H9 (cell line): ENCODE measurements at regions not wholly inside any gene's neighbourhood (a gene's known extent, or its start where the extent isn't known, plus 50 kb on each side); places are given as distances from the start of the nearest gene placed in this dataset.

ENCODE experiments used
- DNase-seq: peaks from one replicate; pipeline ENCODE4 v3.0.0-alpha.2; 2017
- H2AFZ ChIP-seq: one replicate; pipeline ENCODE4 v1.6.1; 2013; ENCODE audit warnings: mild to moderate bottlenecking, low read length, control low read depth, moderate library complexity
- H2AK5ac ChIP-seq: 2 replicates; pipeline ENCODE4 v1.6.1; 2013; ENCODE audit warnings: low read length, control low read depth, mixed read lengths; ENCODE audit not compliant: insufficient read length
- H2BK120ac ChIP-seq: one replicate; pipeline ENCODE4 v1.6.1; 2013; ENCODE audit warnings: low read depth, mild to moderate bottlenecking, low read length, control low read depth, inconsistent platforms; ENCODE audit not compliant: poor library complexity, severe bottlenecking
- H2BK12ac ChIP-seq: 2 replicates; pipeline ENCODE4 v1.6.1; 2013; ENCODE audit warnings: low read length, control low read depth, mixed read lengths, low read depth; ENCODE audit not compliant: insufficient read length
- H2BK15ac ChIP-seq: 2 replicates; pipeline ENCODE4 v1.6.1; 2013; ENCODE audit warnings: low read depth, low read length, control low read depth
- H2BK20ac ChIP-seq: one replicate; pipeline ENCODE4 v1.6.1; 2013; ENCODE audit warnings: low read depth, mild to moderate bottlenecking, low read length, control low read depth, inconsistent platforms; ENCODE audit not compliant: poor library complexity, severe bottlenecking
- H2BK5ac ChIP-seq: 2 replicates; pipeline ENCODE4 v1.6.1; 2013; ENCODE audit warnings: low read length, control low read depth, mixed read lengths; ENCODE audit not compliant: insufficient read length
- H3K14ac ChIP-seq: 2 replicates; pipeline ENCODE4 v1.6.1; 2013; ENCODE audit warnings: low read length, control low read depth; ENCODE audit not compliant: insufficient read depth
- H3K18ac ChIP-seq: 2 replicates; pipeline ENCODE4 v1.6.1; 2013; ENCODE audit warnings: low read depth, mild to moderate bottlenecking, mixed read lengths, low read length, control low read depth; ENCODE audit not compliant: insufficient read length
- H3K23ac ChIP-seq: 2 replicates; pipeline ENCODE4 v1.6.1; 2013; ENCODE audit warnings: low read length, control low read depth, mixed read lengths, low read depth; ENCODE audit not compliant: insufficient read length
- H3K23me2 ChIP-seq: 2 replicates; pipeline ENCODE4 v1.6.1; 2013; ENCODE audit warnings: low read depth, mild to moderate bottlenecking, mixed read lengths, low read length, control low read depth; ENCODE audit not compliant: insufficient read length, poor library complexity, severe bottlenecking
- H3K27ac ChIP-seq: 2 replicates; pipeline ENCODE4 v1.5.1; 2013; ENCODE audit warnings: low read length, control low read depth, mixed read lengths, low read depth; ENCODE audit not compliant: insufficient read length
- H3K27me3 ChIP-seq: 2 replicates; pipeline ENCODE4 v1.6.1; 2013; ENCODE audit warnings: low read length, control low read depth, inconsistent platforms; ENCODE audit not compliant: insufficient read depth
- H3K4ac ChIP-seq: 2 replicates; pipeline ENCODE4 v1.6.1; 2013; ENCODE audit warnings: low read depth, mild to moderate bottlenecking, control low read depth, inconsistent platforms, low read length, moderate library complexity
- H3K4me1 ChIP-seq: 2 replicates; pipeline ENCODE4 v1.6.1; 2013; ENCODE audit warnings: low read length, control low read depth, inconsistent platforms; ENCODE audit not compliant: insufficient read depth
- H3K4me2 ChIP-seq: 2 replicates; pipeline ENCODE4 v1.6.1; 2013; ENCODE audit warnings: low read length, control low read depth, mixed read lengths; ENCODE audit not compliant: insufficient read length, insufficient read depth
- H3K56ac ChIP-seq: 2 replicates; pipeline ENCODE4 v1.6.1; 2013; ENCODE audit warnings: low read depth, mild to moderate bottlenecking, mixed read lengths, low read length, control low read depth; ENCODE audit not compliant: insufficient read length
- H3K79me1 ChIP-seq: 2 replicates; pipeline ENCODE4 v1.6.1; 2013; ENCODE audit warnings: low read depth, mild to moderate bottlenecking, moderate library complexity, low read length, control low read depth, inconsistent platforms; ENCODE audit not compliant: insufficient read depth, poor library complexity, severe bottlenecking
- H3K79me2 ChIP-seq: 2 replicates; pipeline ENCODE4 v1.6.1; 2013; ENCODE audit warnings: low read length, control low read depth, inconsistent platforms; ENCODE audit not compliant: insufficient read depth
- H3K9ac ChIP-seq: 2 replicates; pipeline ENCODE4 v1.6.1; 2013; ENCODE audit warnings: low read length, control low read depth, mixed read lengths; ENCODE audit not compliant: insufficient read length; ENCODE audit errors: extremely low read depth
- H3K9me3 ChIP-seq: one replicate; pipeline ENCODE4 v1.6.1; 2013; ENCODE audit warnings: low read depth, low read length, inconsistent platforms; ENCODE audit not compliant: control insufficient read depth
- H3T11ph ChIP-seq: one replicate; pipeline ENCODE4 v1.6.1; 2013; ENCODE audit warnings: mild to moderate bottlenecking, low read length, control low read depth, inconsistent platforms
- H4K20me1 ChIP-seq: one replicate; pipeline ENCODE4 v1.6.1; 2013; ENCODE audit not compliant: control insufficient read depth, insufficient read length, insufficient read depth
- H4K5ac ChIP-seq: 2 replicates; pipeline ENCODE4 v1.6.1; 2013; ENCODE audit warnings: low read depth, mild to moderate bottlenecking, mixed read lengths, low read length, control low read depth; ENCODE audit not compliant: insufficient read length
- H4K8ac ChIP-seq: replicated peaks from 2 replicates; pipeline ENCODE4 v1.6.1; 2013; ENCODE audit warnings: low read length, control low read depth, mixed read lengths, low read depth; ENCODE audit not compliant: insufficient read length
- H4K91ac ChIP-seq: 2 replicates; pipeline ENCODE4 v1.6.1; 2013; ENCODE audit warnings: low read depth, mild to moderate bottlenecking, moderate library complexity, mixed read lengths, low read length, control low read depth; ENCODE audit not compliant: insufficient read length
- H3K27ac Mint-ChIP-seq, 3 experiments: 2 replicates in 2 of 3; 3 replicates in 1 of 3; pipeline ENCODE4 v1.8.0; 2020 to 2021; ENCODE audit warnings: mixed read lengths in 3 of 3, mild to moderate bottlenecking in 1 of 3, moderate library complexity in 1 of 3
- H3K27me3 Mint-ChIP-seq: 2 replicates; pipeline ENCODE4 v1.8.0; 2021; ENCODE audit warnings: low read depth, mild to moderate bottlenecking, moderate library complexity, mixed read lengths
- H3K36me3 Mint-ChIP-seq, 3 experiments: 2 replicates in 2 of 3; 3 replicates in 1 of 3; pipeline ENCODE4 v1.8.0; 2020 to 2021; ENCODE audit warnings: low read depth in 3 of 3, mixed read lengths in 3 of 3; ENCODE audit not compliant: insufficient read depth in 1 of 3
- H3K4me1 Mint-ChIP-seq, 2 experiments: 2 replicates each; pipeline ENCODE4 v1.8.0; 2020; ENCODE audit warnings: mixed read lengths in 2 of 2
- H3K4me3 Mint-ChIP-seq, 2 experiments: 2 replicates in 1 of 2; 3 replicates in 1 of 2; pipeline ENCODE4 v1.8.0; 2020 to 2021; ENCODE audit warnings: mild to moderate bottlenecking in 2 of 2, mixed read lengths in 2 of 2, moderate library complexity in 1 of 2
- H3K9me3 Mint-ChIP-seq, 2 experiments: 2 replicates in 1 of 2; 3 replicates in 1 of 2; pipeline ENCODE4 v1.8.0; 2020; ENCODE audit warnings: mild to moderate bottlenecking in 2 of 2, mixed read lengths in 2 of 2, moderate library complexity in 1 of 2
- CTCF ChIP-seq: fragments of 200-600 bp; sonication (generic); conservative IDR thresholded peaks from 3 replicates; pipeline ENCODE4 v1.8.0; 2021; ENCODE audit warnings: antibody characterized with exemption, mild to moderate bottlenecking
- WGBS: extraction: QIAGEN DNeasy Blood & Tissue Kit; methylation state at CpG from one replicate; pipeline ENCODE4 v1.1.7; 2013; ENCODE audit warnings: missing lambda C conversion rate, low lambda C conversion rate, mixed read lengths; ENCODE audit not compliant: insufficient read length; ENCODE audit errors: extremely low coverage; 5-methylcytosine and 5-hydroxymethylcytosine counted together

GRCh38 chr2:59694176-59694575 lies 859.3 kb downstream of the BCL11A start:
- H3K79me2 ChIP-seq = no peaks in the 10 kb centered on the region

More at GRCh38 chr2:59694176-59694575, 859.3 kb downstream of the BCL11A start:
- Histone ChIP-seq H3K27ac (no peak overlapping the region), H4K91ac (no peak overlapping the region), H2AK5ac (no peak overlapping the region), H2BK20ac (no peak overlapping the region), H3K14ac (no peak overlapping the region), H3T11ph (no peak overlapping the region), H3K4me1 (no peaks in the 10 kb centered on the region), H4K8ac (no peak overlapping the region), H3K79me1 (no peaks in the 10 kb centered on the region), H2BK120ac (no peak overlapping the region), H4K5ac (no peak overlapping the region), H3K23ac (no peak overlapping the region), H3K27me3 (no peaks in the 10 kb centered on the region), H2BK12ac (no peak overlapping the region), H3K4ac (no peak overlapping the region), H3K9me3 (no peaks in the 10 kb centered on the region), H4K20me1 (no peaks in the 10 kb centered on the region), H2BK5ac (no peak overlapping the region), H3K18ac (no peak overlapping the region), H2AFZ (no peak overlapping the region), H3K56ac (no peak overlapping the region), H3K9ac (no peak overlapping the region), H3K23me2 (no peaks in the 10 kb centered on the region), H3K4me2 (no peak overlapping the region), H2BK15ac (no peak overlapping the region)
- no peak overlapping the region for H3K4me3 Mint-ChIP-seq
- no peaks in the 10 kb centered on the region for H3K27me3 Mint-ChIP-seq
- peaks cover 8 to 12% of the 10 kb centered on the region in 2 experiments for H3K4me1 Mint-ChIP-seq
- 0 out of 5 replicates have a peak, but pooled peaks cover 0 to under 1% of the 10 kb centered on the region in 2 experiments for H3K9me3 Mint-ChIP-seq
- no peak for DNase-seq
- no peak overlapping the region for H3K27ac Mint-ChIP-seq
- no peaks in the 10 kb centered on the region for H3K36me3 Mint-ChIP-seq
- TF ChIP-seq CTCF = no peak
- no CpG with 5 or more reads among the region's 1 CpG for WGBS
